ENCODE measurements at regions not wholly inside any gene's neighbourhood (a gene's known extent, or its start where the extent isn't known, plus 50 kb on each side); places are given as distances from the start of the nearest gene placed in this dataset.

GRCh38 chr3:148087601-148088371 lies 609.9 kb upstream of the AGTR1 start:
- TF ChIP-seq CTCF (IDR thresholded peaks at IDR 0.05 in 4 of 5, conservative IDR thresholded peaks at IDR 0.05 in 1 of 5) (no peak), POLR2A (IDR thresholded peaks at IDR 0.05) (no peak)
